Activated CD4-positive, alpha-beta T cell treated with anti-CD3 and anti-CD28 coated beads, Interleukin-2, amount 10 ng/mL, durations not matched to agents 24 days and 14 days (primary cell): ENCODE measurements at regions not wholly inside any gene's neighbourhood (a gene's known extent, or its start where the extent isn't known, plus 50 kb on each side); places are given as distances from the start of the nearest gene placed in this dataset.

Experiments used
- DNase-seq: peaks from one replicate; pipeline ENCODE4 v3.0.0; 2022
- H3K27ac Mint-ChIP-seq: one replicate; pipeline ENCODE4 v1.8.0; 2022; ENCODE audit warnings: mild to moderate bottlenecking, mixed read lengths
- H3K27me3 Mint-ChIP-seq: one replicate; pipeline ENCODE4 v1.8.0; 2022; ENCODE audit warnings: mixed read lengths
- H3K36me3 Mint-ChIP-seq: one replicate; pipeline ENCODE4 v1.8.0; 2022; ENCODE audit warnings: low read depth, mild to moderate bottlenecking, mixed read lengths
- H3K4me1 Mint-ChIP-seq: one replicate; pipeline ENCODE4 v1.8.0; 2021; ENCODE audit warnings: mixed read lengths
- H3K4me3 Mint-ChIP-seq: one replicate; pipeline ENCODE4 v1.8.0; 2022; ENCODE audit warnings: mild to moderate bottlenecking, moderate library complexity, mixed read lengths
- H3K9me3 Mint-ChIP-seq: one replicate; pipeline ENCODE4 v1.8.0; 2021; ENCODE audit warnings: mixed read lengths
- intact Hi-C: fragments of 100-400 bp; cut with micrococcal nuclease; formaldehyde crosslinking; loops from one replicate; pipeline ENCODE4 v1.15.1; 2023

DNA sequence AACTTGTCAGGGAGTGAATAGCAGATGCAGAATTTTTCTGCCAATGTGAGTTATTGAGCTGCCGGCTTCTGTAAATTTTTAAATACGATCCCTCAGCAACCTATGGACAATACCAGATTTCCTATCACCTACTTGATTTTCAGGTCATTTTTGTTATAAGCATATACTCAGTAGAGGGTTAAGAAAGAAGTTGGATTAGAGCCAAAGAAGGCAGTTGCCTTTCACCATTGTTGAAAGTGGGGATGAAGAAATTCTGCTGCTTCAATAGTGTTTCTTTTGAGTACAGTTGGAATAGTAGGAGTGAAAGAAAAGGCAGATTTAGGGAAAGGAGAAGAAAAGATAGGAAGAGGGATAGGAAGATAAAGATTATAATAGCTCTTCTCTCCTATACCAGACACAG lies 197.1 kb downstream of the ATP23 start:
- Mint-ChIP-seq H3K36me3 (no peaks in the 10 kb centered on the region), H3K27ac (no peak overlapping the region), H3K4me3 (no peak overlapping the region), H3K9me3 (no peaks in the 10 kb centered on the region), H3K27me3 (no peaks in the 10 kb centered on the region), H3K4me1 (no peaks in the 10 kb centered on the region)
- intact Hi-C loops: no loop called here
- DNase-seq: no peak

DNA sequence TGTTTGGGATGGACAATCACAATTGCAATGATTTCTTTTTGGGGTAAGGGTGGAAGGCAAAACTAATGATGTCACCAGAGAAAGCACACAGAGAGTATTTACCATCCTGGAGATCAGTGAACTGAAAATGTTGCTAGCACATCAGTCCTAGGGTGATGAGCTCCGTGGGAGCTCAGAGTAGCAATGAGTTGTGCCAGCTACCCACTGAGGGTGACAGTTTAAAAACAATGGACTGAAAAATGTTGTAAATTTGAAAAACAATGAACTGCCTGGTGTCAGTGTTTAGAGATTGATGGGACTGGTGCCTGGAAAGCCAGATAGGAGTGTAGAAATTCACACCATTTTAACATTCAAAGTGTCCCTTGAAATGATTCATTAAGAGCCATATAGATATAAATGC lies 198.5 kb downstream of the ATP23 start:
- Mint-ChIP-seq H3K27ac (no peak overlapping the region), H3K9me3 (peaks cover 3% of the 10 kb centered on the region)

DNA sequence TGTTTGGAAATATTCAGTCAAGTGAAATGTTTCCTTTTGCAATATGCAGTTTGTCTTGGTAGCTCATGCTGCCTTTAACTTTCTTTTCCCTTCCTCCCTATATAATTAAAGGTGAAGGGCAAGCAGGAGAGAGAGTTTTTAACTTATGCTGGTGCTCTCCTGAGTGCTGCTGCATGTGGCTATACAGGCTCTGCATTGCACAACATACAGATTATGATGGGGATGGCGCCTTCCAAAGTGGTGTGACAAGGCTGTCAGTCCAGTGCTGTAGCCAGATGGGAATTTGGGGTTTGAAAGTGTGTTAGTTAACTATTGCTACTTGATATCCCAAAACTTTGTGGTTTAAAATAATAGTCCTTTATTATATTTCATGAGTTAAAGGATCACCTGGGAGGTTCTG lies 199.0 kb downstream of the ATP23 start:
- DNase-seq: no peak
- Mint-ChIP-seq H3K36me3 (no peaks in the 10 kb centered on the region), H3K4me3 (no peak overlapping the region), H3K9me3 (peaks cover 7% of the 10 kb centered on the region), H3K4me1 (no peaks in the 10 kb centered on the region), H3K27me3 (no peaks in the 10 kb centered on the region), H3K27ac (no peak overlapping the region)
- intact Hi-C loops: no loop called here

More for the DNA sequence above, 198.5 kb downstream of the ATP23 start:
- DNase-seq: no peak
- no peaks in the 10 kb centered on the region for H3K36me3 Mint-ChIP-seq
- no peak overlapping the region for H3K4me3 Mint-ChIP-seq
- H3K4me1 Mint-ChIP-seq: no peaks in the 10 kb centered on the region
- H3K27me3 Mint-ChIP-seq: no peaks in the 10 kb centered on the region
- intact Hi-C loops: no loop called here

DNA sequence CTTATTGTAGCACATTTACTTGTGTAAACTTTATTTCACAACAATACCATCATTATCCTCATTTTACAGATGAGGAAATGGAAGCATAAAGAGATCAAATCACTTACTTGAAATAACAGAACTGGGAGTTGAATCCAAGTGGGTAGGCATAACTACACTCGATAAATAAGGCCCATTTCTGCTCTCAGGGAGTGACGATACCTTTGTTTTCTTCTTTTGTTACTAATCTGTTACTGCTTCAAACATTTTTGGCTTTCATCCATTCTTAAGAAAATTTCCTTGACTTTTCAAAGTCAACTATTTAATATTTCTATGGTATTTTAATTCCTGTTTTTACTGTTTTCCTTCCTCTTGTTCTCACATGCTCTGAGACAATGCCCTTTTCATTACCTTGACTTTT lies 201.6 kb downstream of the ATP23 start:
- no peak overlapping the region for H3K4me3 Mint-ChIP-seq
- intact Hi-C loops: no loop called here
- no peaks in the 10 kb centered on the region for H3K4me1 Mint-ChIP-seq
- DNase-seq: no peak
- H3K27ac Mint-ChIP-seq: no peak overlapping the region
- H3K36me3 Mint-ChIP-seq: no peaks in the 10 kb centered on the region
- H3K27me3 Mint-ChIP-seq: no peaks in the 10 kb centered on the region
- H3K9me3 Mint-ChIP-seq: peaks cover 7% of the 10 kb centered on the region

DNA sequence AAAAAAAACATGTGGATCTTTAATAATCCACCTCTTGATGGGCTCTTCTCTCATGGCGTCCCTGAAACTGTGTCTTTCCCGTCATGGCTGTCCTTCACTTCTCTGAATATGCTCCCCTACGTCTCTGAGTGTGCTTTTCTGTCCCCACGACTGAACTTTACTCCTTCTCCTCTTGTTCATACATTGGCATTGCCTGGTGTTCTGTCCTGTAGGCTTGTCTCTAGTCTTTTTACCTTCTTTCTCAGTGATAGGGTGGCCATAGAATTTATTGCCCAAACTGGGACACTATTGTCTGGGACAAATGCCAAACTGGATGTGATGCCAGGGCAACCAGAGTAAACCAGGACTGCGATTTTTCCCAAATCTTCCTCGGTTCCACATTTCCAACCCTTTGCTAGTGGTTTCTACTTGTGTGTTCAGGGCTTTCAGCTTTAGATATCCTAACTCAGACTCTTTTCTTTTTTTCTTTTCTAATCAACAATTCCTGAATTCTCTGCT lies 202.2 kb downstream of the ATP23 start:
- intact Hi-C loops: no loop called here
- H3K27ac Mint-ChIP-seq: no peak overlapping the region
- no peaks in the 10 kb centered on the region for H3K4me1 Mint-ChIP-seq
- no peak for DNase-seq
- no peaks in the 10 kb centered on the region for H3K27me3 Mint-ChIP-seq
- no peaks in the 10 kb centered on the region for H3K36me3 Mint-ChIP-seq
- peaks cover 7% of the 10 kb centered on the region for H3K9me3 Mint-ChIP-seq
- H3K4me3 Mint-ChIP-seq: no peak overlapping the region

DNA sequence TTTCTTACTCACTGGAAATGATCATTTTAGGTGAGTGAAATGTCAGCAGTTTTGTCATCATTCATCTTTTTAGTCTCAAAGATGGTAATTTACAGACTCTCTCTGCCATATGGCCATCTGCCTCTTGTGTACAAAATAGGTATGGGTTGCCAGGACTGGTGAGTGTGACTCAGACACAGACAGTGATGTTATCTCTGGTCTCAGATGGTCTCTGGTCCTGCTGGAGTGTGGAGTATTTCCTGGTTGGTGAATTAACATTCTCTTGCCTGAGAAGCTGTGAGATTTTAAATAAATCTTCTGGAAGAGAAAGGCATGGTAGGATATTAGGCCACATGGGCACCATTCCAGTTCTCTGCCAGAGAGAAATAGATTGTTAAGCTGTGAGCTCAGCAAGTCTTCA lies 207.0 kb downstream of the ATP23 start:
- H3K27me3 Mint-ChIP-seq: no peaks in the 10 kb centered on the region
- H3K9me3 Mint-ChIP-seq: peaks cover 7% of the 10 kb centered on the region
- DNase-seq: no peak
- no peak overlapping the region for H3K4me3 Mint-ChIP-seq
- H3K36me3 Mint-ChIP-seq: no peaks in the 10 kb centered on the region
- intact Hi-C loops: no loop called here
- H3K4me1 Mint-ChIP-seq: no peaks in the 10 kb centered on the region
- no peak overlapping the region for H3K27ac Mint-ChIP-seq

DNA sequence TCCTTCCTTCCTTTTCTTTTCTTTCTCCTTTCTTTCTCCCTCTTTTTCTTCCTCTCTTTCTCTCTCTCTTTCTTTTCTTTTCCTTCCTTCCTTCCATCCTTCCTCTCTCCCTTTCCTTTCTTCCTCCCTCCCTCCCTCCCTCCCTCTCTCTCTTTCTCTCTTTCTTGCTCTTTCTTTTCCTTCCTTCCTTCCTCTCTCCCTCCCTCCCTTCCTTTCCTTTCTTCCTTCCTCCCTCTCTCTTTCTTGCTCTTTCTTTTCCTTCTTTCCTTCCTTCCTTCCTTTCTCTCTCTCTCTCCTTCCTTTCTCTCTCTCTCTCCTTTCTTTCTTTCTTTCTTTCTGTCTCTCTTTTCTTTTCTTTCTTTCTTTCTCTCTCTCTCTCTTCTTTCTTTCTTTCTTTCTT lies 207.6 kb downstream of the ATP23 start:
- intact Hi-C loops: no loop called here
- H3K9me3 Mint-ChIP-seq: peaks cover 7% of the 10 kb centered on the region
- DNase-seq: no peak
- H3K36me3 Mint-ChIP-seq: no peaks in the 10 kb centered on the region
- H3K27ac Mint-ChIP-seq: no peak overlapping the region
- no peak overlapping the region for H3K4me3 Mint-ChIP-seq
- no peaks in the 10 kb centered on the region for H3K4me1 Mint-ChIP-seq
- no peaks in the 10 kb centered on the region for H3K27me3 Mint-ChIP-seq

DNA sequence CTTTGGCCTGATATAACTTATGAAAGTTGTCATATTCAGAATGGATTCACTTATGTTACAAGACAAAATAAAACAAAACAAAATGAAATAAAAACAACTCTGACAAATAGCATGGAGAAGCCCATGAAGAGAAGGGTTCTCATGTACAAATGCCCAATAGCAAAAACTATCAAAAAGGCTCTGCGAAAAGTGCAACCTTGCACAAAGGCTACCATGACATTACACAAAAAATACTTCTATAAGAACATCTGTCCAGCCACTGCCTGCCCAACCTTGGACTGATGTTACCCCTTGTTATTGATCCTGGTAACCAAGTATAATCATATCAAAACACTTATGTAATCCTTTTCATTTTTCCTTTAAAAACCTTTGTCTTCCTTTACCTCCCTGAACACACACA lies 213.0 kb downstream of the ATP23 start:
- Mint-ChIP-seq H3K27me3 (no peaks in the 10 kb centered on the region), H3K27ac (no peak overlapping the region), H3K4me3 (no peak overlapping the region), H3K36me3 (no peaks in the 10 kb centered on the region), H3K9me3 (no peaks in the 10 kb centered on the region), H3K4me1 (no peaks in the 10 kb centered on the region)
- no peak for DNase-seq
- intact Hi-C loops: no loop called here

DNA sequence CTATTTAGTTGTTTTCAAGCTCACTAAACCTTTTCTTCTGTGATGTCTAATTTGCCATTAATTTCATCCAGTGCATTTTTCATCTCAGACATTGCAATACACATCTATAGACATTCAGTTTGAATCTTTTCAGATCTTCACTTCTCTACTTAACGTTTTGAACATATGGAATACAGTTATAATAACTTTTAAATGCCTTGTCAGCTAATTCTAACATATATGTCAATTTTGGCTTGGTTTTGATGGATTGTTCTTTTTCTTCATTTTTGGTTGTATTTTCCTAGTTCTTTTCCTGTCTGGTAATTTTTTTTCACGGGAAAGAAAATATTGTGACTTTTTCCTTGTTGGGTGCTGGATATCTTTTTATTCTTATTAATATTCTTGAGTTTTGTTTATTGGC lies 215.3 kb downstream of the ATP23 start:
- Mint-ChIP-seq H3K4me1 (no peaks in the 10 kb centered on the region), H3K36me3 (no peaks in the 10 kb centered on the region), H3K27me3 (no peaks in the 10 kb centered on the region), H3K9me3 (no peaks in the 10 kb centered on the region), H3K27ac (no peak overlapping the region), H3K4me3 (no peak overlapping the region)
- no peak for DNase-seq
- intact Hi-C loops: no loop called here

DNA sequence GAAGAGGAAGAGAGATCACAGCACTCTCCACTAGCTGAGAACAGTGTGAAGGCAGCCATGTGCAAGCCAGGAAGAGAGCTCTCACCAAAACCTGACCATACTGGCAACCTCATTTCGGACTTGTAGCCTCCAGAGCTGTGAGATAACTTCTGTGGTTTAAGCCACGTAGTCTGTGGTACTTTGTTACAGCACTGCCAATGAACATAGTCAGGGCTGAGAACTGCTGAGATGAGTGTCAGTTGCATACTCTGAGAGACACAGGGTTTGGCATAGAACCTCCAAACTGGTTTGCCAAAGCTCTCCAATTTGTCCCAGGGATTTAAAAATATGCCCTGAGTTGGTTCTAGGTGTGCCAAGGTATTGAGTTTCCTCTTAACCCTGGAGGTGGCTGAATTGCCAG lies 218.6 kb downstream of the ATP23 start:
- H3K4me3 Mint-ChIP-seq: no peak overlapping the region
- H3K27ac Mint-ChIP-seq: no peak overlapping the region
- no peaks in the 10 kb centered on the region for H3K27me3 Mint-ChIP-seq
- no peaks in the 10 kb centered on the region for H3K4me1 Mint-ChIP-seq
- intact Hi-C loops: no loop called here
- DNase-seq: no peak
- no peaks in the 10 kb centered on the region for H3K36me3 Mint-ChIP-seq
- no peaks in the 10 kb centered on the region for H3K9me3 Mint-ChIP-seq

DNA sequence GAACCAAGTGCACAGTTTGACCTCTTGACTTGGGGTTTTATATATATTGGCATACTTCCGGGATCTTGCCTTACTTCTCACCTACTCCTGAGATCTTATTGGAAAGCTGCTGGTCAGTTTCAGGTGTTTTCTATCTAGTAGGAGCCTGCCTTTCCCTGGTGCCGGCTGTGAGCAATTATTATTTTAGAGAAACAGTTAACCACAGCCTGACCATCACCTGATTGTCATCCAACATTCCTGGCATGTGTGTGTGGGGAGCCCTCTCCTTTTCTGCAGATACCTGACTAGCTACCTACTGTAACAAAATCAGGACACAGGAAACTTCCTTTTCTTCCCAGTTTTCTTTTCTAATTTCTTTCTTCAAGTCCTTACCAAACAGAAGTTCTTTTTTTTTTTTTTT lies 220.4 kb downstream of the ATP23 start:
- Mint-ChIP-seq H3K27me3 (no peaks in the 10 kb centered on the region), H3K4me3 (no peak overlapping the region), H3K9me3 (no peaks in the 10 kb centered on the region), H3K4me1 (no peaks in the 10 kb centered on the region), H3K36me3 (no peaks in the 10 kb centered on the region), H3K27ac (no peak overlapping the region)
- intact Hi-C loops: no loop called here
- DNase-seq: no peak

DNA sequence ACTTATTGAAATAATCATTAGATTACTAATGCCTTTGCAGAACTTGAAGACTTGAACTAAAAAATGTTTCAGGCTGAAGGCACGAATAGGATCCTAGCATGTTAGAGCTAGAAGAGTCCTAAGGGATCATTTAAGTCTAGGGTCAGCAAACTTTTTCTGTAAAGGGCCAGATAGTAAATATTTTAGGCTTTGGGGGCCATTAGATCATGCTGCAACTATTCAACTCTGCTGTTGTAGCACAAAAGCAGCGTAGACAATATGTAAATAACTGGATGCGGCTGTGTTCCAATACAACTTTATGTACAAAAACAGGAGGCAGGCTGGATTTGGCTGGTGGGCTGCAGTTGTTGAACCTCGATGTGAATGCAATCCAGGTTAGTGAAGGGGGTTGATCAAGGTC lies 221.7 kb downstream of the ATP23 start:
- H3K9me3 Mint-ChIP-seq: no peaks in the 10 kb centered on the region
- intact Hi-C loops: no loop called here
- H3K4me1 Mint-ChIP-seq: no peaks in the 10 kb centered on the region
- no peak overlapping the region for H3K27ac Mint-ChIP-seq
- no peaks in the 10 kb centered on the region for H3K27me3 Mint-ChIP-seq
- DNase-seq: no peak
- H3K36me3 Mint-ChIP-seq: no peaks in the 10 kb centered on the region
- H3K4me3 Mint-ChIP-seq: no peak overlapping the region

DNA sequence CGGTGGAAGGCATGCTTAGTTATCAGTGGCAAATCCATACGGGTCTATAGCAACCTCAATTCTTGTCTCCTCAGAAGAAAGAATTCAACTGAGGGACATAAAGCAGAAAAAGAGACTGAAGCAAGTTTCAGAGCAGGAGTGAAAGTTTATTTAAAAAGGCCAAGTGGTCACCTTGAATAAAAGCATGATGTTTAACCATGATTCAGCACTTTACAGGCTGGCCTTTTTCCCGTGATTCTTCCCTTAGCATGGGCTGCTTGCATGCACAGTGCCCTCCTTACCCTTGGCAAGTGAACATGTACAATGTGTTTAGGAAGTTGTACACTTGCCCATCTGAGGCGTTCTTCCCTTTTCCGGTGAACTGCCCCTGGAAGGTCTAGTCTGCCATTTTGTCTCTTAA lies 225.3 kb downstream of the ATP23 start:
- no peaks in the 10 kb centered on the region for H3K27me3 Mint-ChIP-seq
- H3K4me1 Mint-ChIP-seq: no peaks in the 10 kb centered on the region
- intact Hi-C loops: no loop called here
- no peaks in the 10 kb centered on the region for H3K9me3 Mint-ChIP-seq
- DNase-seq: no peak
- H3K36me3 Mint-ChIP-seq: no peaks in the 10 kb centered on the region
- H3K27ac Mint-ChIP-seq: no peak overlapping the region
- H3K4me3 Mint-ChIP-seq: no peak overlapping the region

DNA sequence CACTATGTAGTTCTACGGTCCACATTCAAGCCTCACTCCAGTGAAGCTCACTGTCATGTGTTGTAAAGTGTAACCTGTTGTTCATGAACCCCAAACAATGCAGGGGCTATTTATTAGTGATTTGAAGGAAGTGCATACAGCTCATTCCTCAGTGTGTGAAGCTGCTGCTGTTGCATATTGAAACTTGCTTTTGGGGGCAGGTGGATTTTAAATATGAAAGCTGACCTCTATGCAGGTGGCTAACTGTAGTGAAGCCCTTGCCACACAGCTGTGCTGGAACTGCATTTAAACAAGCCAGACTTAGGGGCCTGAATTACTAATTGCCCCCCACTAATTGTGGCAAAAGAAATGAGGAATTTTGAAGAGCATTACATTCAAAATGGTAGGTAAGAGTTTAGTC lies 226.3 kb downstream of the ATP23 start:
- H3K4me1 Mint-ChIP-seq: no peaks in the 10 kb centered on the region
- intact Hi-C loops: no loop called here
- no peaks in the 10 kb centered on the region for H3K9me3 Mint-ChIP-seq
- H3K4me3 Mint-ChIP-seq: no peak overlapping the region
- no peaks in the 10 kb centered on the region for H3K36me3 Mint-ChIP-seq
- no peak overlapping the region for H3K27ac Mint-ChIP-seq
- DNase-seq: no peak
- no peaks in the 10 kb centered on the region for H3K27me3 Mint-ChIP-seq

DNA sequence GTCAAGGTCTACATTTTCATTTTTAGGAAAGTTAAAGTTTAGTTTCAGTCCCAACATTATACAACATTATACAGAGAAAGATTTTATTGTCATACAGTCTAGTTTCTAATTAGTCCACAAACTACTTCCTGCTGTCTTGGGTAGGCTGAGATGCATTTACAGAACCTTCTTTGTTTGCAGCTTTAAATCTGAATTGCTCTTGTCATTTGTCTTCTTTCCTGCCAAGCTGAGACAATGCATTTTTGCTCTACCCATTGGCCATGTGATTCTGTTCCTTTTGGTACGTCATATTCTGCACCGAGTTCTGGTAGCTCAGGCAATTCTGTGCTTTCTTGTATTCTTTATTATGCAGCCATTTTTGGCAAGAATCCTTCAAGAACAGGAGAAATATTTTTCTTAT lies 228.5 kb downstream of the ATP23 start:
- H3K4me1 Mint-ChIP-seq: no peaks in the 10 kb centered on the region
- no peaks in the 10 kb centered on the region for H3K27me3 Mint-ChIP-seq
- H3K27ac Mint-ChIP-seq: no peak overlapping the region
- intact Hi-C loops: no loop called here
- H3K9me3 Mint-ChIP-seq: no peaks in the 10 kb centered on the region
- no peaks in the 10 kb centered on the region for H3K36me3 Mint-ChIP-seq
- no peak overlapping the region for H3K4me3 Mint-ChIP-seq
- DNase-seq: no peak
